Heart left ventricle (tissue), 13 donors: ENCODE measurements at regions not wholly inside any gene's neighbourhood (a gene's known extent, or its start where the extent isn't known, plus 50 kb on each side); places are given as distances from the start of the nearest gene placed in this dataset.

Experiments used
- CTCF ChIP-seq, 12 donors: fragments of 200-600 bp; sonication (generic) in 4 of 12; IDR thresholded peaks; one replicate each; pipeline versions ENCODE4 v1.5.0 to v1.8.0; 2018 to 2022; ENCODE audit warnings: antibody characterized with exemption in 12 of 12, mild to moderate bottlenecking in 5 of 12
- POLR2A ChIP-seq, 2 donors: fragments of 450-650 bp; IDR thresholded peaks; one replicate each; pipeline ENCODE4 v1.6.1; 2017; ENCODE audit warnings: antibody characterized with exemption in 2 of 2, mild to moderate bottlenecking in 2 of 2, moderate library complexity in 2 of 2
- donor health status: ischemic (EF 13 %, LVEDD 7.1; RV severe dilation, severe dysfunction).
- donor health status: DM: no; HTN: yes; CAD: no.
- donor health status: DM: no; HTN: no; CAD: no.
- donor health status: ischemic (EF 25% LVEDD 6.9; RV normal size, moderate dysfunction).
- donor health status: ischemic (EF 25% LVEDD 5.7; RV mildly dilated, moderate dysfunction).
- donor health status: ischemic (EF 35%, LVEDD 5.7; RV mildly dilated, moderate dysfunction).
- donor health status: nonischemic (EF 11% LVEDD 7.7; RV severe dilation, severe dysfunction).
- donor health status: DM: yes; HTN: yes; CAD: no.
- donor health status: PGD.
- donor health status: ischemic (EF 29% LVEDD 5.4; RV normal size, mild dysfunction).
- donor health status: nonischemic (EF 23%, LVEDD 6.1; RV moderate dilation, normal function).

- TF ChIP-seq CTCF (IDR thresholded peaks at IDR 0.05): no peak
- TF ChIP-seq POLR2A (IDR thresholded peaks at IDR 0.05): no peak
Measured at GRCh38 chrX:13952581-13952980, 77.1 kb downstream of the GEMIN8 start.
